ENCODE measurements at regions not wholly inside any gene's neighbourhood (a gene's known extent, or its start where the extent isn't known, plus 50 kb on each side); places are given as distances from the start of the nearest gene placed in this dataset.
A peak's percentile ranks its signal among the peaks of the same experiment; 100 is the strongest.
"Not testable (repeated sequence)": the region's sequence is repeated elsewhere in the genome, so short reads cannot be mapped to it uniquely, and the experiment has no call there.

DNA sequence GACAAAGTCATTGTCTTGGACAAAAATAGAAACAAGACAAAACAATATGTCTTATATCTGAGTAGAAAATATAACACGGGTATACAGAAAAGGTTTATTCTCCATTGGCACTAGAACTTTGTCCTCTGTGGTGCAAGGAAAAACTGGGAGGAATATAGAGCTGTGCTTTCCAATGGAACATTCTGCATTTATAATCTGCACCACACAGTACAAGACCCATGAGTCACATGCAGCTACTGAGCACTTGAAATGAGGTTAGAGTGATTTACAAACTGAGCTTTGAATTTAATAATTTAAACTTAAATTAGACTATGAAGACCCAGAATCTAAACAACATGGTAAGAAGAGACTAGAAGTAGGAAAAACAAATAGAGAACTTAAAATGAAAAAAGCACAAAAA lies 86.1 kb downstream of the RAP2A start:
- no peak for DNase-seq (ENCODE audit: low read depth)

DNA sequence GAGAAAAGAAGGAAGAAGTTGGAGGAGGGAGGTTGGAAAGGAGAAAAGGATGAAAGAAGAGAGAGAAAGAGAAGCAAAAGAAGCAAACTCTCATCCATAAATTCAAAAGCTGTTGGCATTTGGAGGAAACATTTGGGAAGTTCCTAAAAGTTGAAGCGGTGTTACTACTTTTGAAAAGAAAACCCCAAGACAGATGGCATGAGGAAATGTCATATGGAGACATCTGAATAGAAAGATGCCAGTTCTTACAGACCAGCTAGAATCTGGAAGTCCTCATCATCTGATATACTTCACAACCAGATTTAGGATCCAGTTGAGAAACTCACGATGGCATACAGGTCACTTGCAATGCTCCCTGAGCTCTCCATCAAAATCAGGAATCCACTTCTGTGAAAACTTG lies 86.9 kb downstream of the RAP2A start:
- no peak for DNase-seq (ENCODE audit: low read depth)

DNA sequence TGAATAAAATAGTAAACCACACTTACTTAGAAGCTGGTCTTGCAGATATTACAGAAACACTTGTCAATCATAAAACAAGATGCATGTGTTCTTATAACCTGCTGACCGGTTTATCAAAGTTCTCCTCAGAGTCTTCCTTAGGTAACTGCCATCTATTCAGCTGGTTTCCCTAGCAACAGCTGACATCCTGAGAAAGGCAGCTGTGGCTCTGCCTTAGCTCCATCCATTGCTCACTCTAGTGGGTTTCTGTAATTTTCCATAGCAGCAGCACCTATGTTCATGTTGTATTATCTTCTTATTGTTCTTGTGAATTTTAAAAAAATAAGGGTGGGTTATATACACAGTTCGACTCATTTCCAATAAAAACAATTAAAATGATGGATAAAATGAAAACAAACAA lies 87.8 kb downstream of the RAP2A start:
- DNase-seq (ENCODE audit: low read depth), result no peak

DNA sequence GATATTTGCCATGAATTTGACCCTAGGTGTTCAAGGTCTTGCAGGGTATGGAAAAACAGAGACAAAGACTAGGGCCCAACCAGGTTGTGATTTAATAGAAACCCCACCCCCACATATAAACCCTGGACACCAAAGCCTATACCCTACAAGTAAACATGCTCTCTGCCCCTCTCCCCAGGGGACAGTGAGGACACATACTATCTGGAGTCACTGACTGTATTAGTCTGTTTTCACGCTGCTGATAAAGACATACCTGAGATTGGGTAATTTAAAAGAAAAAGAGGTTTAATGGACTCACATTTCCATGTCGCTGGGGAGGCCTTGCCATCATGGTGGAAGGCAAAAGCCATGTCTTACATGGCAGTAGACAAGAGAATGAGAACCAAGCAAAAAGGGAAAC lies 88.3 kb downstream of the RAP2A start:
- no peak for DNase-seq (ENCODE audit: low read depth)

DNA sequence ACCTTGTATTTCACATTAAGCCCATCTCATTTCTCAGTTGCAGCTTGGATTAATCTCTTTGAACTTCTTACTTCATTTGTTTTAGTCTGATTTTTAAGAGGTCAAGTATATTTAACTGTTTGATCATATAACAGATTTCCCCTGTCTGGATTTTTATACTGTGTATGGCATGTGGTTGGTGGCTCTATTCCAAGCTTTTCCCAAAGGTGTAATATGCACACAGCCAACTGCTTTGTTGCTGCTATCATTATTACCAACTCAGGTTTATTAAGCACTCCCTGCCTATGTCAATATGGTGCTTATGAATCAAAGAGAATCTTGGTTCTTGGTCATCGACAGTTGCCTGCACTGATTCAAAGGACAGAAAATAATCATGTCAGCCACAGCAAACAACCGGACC lies 92.6 kb downstream of the RAP2A start:
- no peak for DNase-seq (ENCODE audit: low read depth)

DNA sequence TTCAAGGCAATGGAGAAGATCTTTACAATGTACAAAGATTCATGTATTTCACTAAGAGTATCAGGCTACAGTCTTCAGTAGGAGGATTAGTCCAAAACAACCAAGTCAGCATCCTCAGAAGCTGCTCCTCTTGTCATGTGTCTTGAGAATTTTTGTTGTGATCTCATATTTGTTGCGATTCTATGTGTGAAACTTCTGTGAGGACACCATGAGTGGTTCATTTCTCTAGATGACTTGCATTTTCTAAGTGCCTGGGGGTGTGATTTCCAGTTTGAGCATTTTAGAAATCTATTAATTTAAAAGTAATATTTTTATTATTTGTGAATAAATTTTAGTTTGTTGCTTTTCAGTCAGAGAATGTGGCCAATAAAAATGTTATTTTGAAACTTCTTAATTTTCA lies 94.5 kb downstream of the RAP2A start:
- no peak for DNase-seq (ENCODE audit: low read depth)

DNA sequence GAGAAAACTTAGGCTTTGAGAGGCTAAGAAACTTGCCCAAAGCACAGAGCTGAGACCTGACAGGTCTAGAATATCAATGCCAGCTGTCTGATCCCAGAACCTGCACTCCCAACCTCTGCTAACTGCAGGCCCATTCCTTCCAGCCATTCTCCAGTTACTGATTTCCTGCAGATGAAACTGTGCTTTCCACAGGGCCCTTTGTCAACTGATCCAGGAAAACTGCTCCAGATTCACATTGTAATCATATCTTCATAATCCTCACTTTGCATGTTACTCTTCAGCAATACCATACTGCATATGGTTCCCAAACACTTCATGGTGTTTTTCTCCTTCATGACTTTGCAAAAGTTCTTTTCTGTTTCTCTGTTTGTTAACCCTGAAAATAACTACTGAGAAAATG lies 100.6 kb downstream of the RAP2A start:
- DNase-seq (ENCODE audit: low read depth), result no peak

DNA sequence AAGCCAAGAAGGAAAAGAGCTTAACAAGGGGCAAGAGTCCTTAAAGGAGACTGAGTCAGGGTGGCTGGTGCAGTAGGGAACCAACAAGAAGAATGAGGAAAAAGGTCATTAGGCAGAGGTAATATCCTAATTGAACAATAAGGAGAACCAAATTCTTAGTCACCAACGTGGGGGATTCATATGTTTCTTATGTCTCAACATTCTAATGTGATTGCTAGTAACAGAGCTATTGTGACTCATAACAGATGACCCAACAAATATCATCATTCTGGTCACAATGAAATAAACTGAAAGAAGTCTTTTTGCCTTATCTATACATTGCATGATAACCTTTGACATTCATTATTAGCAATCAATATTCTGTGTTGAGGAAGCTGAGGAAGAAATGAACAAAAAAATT lies 101.6 kb downstream of the RAP2A start:
- peak; percentile 55 for DNase-seq (ENCODE audit: low read depth)

DNA sequence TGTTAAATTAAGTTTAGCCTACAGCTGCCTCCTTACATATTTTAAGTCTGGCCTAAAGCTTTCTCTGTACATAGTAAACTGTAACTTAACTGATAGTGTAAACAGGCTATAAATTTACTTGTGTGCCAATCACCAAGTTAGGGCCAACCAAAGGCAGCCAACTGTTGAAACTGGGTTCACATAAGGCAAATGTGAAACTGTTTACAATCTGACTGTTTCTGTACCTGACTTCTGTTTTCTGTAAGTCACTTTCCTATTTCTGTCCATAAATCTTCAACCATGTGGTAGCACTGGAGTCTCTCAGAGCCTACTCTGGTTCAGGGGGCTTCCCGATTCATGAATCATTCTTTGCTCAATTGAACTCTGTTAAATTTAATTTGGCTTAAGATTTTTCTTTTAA lies 103.1 kb downstream of the RAP2A start:
- DNase-seq (ENCODE audit: low read depth), result no peak

DNA sequence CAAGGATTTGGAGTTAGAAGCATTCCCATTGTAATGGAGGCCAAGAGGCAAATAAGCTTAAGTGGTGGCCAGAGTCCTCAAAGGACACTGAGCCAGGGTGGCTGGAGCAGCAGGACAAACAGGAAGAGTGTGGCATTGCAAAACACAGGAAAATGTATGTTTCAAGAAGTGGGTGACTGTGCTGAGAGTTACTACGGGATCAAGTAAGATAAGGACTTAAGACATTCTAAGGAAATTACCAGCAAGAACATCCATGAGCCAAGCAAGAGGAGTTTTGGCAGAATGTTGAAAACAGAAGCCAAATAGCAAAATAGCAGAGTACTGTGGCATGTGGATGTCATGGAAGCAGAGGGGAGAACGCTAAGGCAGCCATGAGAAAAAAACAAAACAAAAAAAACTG lies 104.2 kb downstream of the RAP2A start:
- DNase-seq (ENCODE audit: low read depth), result peak; percentile 34

DNA sequence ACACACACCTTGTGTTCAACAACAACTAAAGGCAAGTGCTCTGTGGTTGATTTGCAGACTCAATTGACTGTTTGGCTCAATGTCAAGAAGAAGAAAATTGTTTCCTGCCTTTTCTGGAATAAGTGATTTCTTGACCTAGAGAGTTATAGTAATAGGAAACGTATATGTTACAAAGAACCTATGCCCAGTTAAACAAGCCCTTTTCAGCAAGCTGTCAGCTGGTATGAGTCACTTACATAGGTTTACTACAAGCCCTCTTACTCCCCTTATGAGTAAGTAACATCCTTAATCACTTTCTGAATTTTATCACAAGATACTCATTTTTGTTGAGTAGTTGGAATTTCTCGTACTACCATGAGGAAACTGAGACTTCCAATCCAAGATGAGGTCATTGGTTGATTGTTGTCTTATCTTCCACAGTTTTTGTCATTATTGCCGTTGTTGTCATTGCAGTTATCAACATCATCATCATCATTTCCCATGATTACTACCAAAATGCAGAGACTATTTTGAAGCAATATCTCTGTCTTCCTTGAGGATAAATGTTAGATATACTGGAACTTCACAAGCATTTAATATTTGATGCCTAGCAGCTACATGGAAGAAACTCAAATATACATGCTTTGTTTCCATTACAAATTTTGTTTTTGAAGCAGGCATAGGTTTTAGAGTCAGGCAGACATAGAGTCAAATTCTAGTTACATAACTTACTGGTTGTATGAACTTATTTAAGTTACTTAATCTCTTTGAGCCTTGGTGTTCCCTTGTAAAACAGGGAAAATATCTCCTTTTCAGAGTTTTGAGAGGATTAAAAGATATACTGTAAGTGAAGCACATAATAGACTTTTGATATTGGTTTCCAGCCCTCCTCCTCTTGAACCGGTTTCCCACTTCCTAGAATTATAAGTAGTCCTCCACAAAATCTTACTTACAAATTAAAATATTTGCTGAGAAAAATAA lies 106.0 kb downstream of the RAP2A start:
- DNase-seq (ENCODE audit: low read depth), result peak; percentile 70

DNA sequence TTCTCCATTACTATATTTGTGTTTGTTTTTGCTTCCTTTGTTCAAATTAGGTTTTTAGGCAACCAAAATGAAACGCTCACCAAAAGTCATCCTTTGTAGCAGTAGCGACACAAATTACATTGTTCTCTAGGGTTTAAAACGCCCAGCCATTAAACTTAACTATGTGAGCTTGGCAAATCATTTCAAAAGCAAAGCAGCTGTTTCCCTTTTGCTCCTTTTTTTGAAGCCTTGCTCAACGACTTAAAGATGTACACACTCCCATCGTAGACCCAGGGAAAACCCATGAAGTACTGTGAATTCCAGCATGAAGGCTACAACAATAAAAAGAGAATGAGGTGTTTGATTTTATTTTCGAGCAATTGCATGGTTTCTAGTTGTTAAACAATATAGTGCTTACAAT lies 106.7 kb downstream of the RAP2A start:
- no peak for DNase-seq (ENCODE audit: low read depth)

DNA sequence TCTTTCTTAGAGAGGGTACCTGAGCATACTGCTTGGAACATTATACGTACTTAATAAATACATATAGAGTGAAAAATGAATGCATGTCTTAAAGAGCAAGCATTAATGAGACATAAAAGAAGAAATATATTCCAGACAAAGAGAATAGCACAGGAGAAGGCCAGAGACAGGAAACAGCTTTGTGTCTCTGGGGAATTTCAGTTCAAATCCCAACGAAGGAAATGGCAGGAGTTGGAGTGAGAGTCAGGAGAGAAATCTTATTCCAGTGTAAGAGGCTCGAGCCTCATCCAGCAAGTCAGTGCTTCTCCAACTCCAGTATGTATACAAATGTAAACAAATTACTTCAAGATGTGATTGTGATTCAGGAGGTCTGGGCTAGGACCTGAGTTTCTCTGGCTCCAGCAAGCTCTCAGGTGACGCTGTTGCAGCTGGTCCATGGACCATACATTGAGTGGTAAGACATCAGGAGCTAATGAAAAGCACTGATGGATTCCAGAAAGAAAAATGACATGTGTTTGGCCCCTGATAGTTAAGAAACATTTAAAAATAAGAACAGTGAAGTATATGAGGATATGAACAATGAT lies 108.2 kb downstream of the RAP2A start:
- DNase-seq (ENCODE audit: low read depth), result no peak

DNA sequence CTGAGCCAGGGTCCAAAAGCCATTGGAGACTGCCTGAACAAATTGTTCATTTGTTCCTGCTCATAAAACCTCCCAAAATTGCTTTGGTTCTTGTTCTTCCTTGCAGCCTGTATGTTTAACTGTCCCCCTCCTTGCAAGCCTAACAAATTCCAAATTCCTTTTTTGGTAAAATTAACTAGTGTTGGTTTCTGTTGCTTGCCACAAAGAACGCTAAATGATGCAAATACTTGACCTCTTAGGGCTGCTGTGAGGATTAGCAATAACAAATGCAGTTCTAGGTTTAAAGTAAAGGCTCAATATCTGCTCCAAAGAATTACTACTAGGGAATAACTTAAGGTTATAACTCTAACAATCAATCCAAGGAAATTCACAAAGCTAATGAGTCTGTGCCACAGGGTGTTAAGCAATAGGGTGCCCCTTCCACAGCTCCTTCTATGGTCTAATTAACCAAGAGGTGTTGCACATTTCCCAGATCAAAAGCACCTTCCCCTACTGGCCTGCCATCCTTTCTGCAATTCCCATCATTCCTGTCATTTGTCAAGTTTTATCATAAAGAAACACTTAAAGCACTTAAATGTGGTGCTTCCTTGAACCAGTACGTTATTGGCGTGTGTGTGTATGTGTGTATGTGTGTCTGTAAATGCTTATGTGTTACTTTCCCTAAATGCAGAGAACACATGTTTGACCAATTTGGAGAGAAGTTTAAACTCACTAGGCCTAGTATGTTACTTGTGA lies 110.2 kb downstream of the RAP2A start:
- DNase-seq (ENCODE audit: low read depth), result peak; percentile 53

DNA sequence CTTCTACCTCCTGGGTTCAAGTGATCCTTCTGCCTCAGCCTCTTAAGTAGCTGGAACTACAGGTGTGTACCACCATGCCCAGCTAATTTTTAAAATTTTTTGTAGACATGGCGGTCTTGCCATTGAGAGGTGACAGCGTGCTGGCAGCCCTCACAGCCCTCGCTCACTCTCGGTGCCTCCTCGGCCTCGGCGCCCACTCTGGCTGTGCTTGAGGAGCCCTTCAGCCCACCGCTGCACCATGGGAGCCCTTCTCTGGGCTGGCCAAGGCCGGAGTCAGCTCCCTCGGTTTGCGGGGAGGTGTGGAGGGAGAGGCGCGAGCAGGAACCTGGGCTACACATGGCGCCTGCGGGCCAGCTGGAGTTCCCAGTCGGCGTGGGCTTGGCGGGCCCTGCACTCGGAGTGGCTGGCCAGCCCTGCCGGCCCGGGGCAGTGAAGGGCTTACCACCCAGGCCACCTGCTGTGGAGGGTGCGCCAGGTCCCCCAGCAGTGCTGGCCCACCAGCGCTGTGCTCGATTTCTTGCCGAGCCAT lies 111.1 kb downstream of the RAP2A start:
- DNase-seq (ENCODE audit: low read depth), result not testable (repeated sequence)

DNA sequence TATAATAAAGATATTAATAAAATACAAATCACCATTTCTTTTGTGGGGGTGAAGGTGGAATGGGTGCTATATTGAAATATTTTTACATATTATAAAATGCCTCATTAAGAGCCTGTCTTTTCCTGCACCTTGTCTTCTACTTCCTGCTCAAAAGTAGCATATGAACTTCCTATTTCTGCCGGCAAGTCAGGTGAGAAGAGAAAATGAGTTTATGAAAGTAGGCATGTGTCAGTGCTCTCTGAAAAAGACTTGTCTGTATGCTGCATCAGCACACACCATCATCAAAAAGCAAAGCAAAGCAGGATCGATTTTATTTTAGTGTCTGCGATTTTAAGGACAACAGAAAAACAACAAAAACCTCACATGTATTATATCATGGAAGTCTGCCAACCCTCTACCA lies 114.2 kb downstream of the RAP2A start:
- DNase-seq (ENCODE audit: low read depth), result no peak

DNA sequence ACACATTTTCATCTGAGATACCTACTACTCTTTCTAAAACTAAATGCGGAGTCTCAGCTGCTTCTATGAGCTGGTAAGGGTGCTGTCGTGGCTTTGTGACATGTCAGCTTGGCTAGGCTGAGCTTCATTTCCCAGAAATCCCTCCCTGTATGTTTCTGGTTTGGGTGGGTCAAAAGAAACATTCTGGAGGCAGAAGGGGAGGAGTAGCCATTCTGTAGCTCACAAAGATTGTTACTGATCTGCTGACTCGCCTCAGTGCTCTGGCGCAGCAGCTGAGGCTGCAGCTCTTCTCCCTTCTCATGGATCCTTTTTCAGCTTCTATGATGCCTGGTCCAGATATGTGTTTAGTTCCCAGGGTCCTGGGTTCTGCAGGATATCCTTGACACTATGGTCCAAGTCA lies 114.7 kb downstream of the RAP2A start:
- no peak for DNase-seq (ENCODE audit: low read depth)

DNA sequence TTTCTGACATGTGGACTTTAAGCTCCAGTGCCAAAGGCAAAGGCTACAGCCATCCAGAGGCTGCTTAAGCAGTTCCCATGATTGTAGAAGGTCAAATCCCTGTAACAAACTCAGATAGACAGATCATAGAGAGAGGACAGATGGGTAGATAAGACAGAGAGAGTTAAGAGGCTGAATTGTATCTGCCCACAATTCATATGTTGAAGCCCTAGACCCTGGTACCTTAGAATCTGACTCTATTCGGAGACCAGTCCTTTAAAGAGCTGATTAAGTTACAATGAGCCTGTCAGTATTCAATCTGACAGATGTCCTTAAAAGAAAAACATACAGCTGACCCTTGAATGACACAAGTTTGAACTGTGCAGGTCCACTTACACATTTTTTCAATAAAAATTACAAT lies 115.2 kb downstream of the RAP2A start:
- no peak for DNase-seq (ENCODE audit: low read depth)

DNA sequence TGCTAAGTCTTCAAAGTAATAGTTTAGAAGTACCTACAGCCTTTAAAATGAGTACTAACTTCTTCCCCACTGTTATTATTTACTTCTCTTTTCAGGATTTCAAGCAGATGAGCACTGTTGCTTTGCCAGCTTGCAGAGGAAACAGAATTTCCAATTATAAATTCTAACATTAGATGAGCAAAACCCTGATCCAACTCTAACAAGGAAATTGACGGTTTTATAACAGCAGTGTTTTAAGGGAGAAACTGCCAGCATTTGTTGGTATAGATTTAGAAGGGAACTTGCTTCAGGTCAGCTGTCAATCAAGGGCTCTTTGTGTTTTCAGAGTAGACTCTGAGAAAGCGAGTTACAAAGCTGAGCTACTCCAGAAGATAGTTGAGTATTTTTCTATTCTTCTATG lies 120.5 kb downstream of the RAP2A start:
- DNase-seq (ENCODE audit: low read depth), result no peak

DNA sequence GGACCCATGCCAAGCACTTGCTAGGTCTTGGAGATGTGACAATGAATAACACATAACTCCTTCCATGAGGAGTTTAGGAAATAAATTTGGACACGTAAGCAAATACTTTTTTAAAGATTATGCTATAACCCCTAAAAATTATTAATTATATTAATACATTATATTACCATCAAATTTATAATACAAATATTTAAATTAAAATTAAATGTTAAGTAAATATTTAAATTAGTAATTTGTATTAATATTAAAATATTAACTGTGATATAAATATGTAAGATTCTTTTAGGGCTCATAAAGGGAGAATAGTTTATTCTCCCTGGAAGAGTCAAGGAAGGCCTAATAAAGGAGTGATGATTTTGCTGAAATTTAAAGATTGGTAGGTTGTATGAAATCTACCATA lies 121.1 kb downstream of the RAP2A start:
- no peak for DNase-seq (ENCODE audit: low read depth)

DNA sequence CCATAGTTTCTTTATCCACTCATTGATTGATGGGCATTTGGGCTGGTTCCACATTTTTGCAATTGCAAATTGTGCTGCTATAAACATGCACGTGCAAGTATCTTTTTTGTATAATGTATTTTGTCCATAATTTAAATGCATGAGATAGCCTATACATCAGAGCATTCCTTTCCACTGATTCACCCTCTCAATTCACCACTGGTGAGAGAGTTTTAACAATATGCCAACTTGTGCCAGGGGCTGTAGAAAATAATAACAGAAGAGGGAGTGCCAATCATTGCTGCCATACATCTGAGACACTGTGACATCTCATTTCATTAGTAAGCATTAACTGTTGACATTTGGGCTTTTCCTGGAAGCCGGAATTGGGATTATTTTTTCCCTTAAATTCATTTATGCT lies 125.1 kb downstream of the RAP2A start:
- DNase-seq (ENCODE audit: low read depth), result no peak

DNA sequence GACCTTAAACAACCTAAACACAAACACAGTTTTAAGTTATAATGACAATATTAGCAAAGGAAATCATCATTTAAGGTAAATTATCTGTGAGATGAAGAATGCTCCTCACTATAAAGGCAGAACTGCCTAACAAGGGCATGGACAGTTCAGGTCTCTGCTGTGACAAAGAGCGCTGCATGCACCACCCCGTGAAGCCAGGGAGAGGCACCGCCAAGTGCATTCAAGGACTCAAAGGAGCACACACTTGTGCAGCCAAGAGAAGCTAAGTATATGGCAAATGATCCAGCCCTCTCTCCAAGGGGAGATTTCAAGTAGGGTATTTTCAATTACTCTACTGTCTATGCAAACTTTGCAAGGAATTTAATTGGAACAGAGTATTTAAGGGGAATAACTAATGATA lies 126.0 kb downstream of the RAP2A start:
- DNase-seq (ENCODE audit: low read depth), result no peak

DNA sequence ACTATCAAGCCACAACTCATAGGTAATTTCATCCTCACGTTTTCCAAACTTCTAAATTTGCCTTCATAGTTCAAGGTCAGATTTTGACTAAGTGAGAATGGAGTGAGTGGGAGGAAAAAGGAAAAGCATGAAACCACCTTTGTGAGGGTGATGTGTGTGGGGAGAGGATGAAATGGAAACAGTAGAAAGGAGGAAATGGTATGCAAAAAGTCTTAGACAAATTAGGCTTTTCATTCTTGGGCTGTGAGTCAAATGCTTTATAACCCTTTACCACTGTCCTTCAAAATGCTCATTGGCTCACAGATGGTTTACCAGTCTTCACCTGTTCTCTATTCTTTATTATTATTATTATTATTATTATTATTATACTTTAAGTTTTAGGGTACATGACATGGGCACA lies 127.2 kb downstream of the RAP2A start:
- DNase-seq (ENCODE audit: low read depth), result no peak

All from amniotic epithelial cell (primary cell).